Keratinocyte (primary cell): ENCODE measurements at regions not wholly inside any gene's neighbourhood (a gene's known extent, or its start where the extent isn't known, plus 50 kb on each side); places are given as distances from the start of the nearest gene placed in this dataset.

ENCODE experiments used
- DNase-seq: peaks from one replicate; pipeline ENCODE4 v3.0.0-alpha.2; 2011; ENCODE audit warnings: low read depth, missing footprints, low spot score
- FAIRE-seq: peaks from 2 replicates; lab custom pipeline; 2011; peaks lifted over from hg19 to GRCh38; lab: Jason Lieb, UNC
- H2AFZ ChIP-seq: 2 replicates; pipeline ENCODE4 v1.6.0; 2012; ENCODE audit warnings: low read length, control low read depth, inconsistent platforms; ENCODE audit not compliant: control insufficient read depth
- H3K27ac ChIP-seq: 2 replicates; pipeline ENCODE4 v1.5.1; 2011; ENCODE audit warnings: low read length; ENCODE audit not compliant: control insufficient read depth, insufficient read depth
- H3K27me3 ChIP-seq: 3 replicates; pipeline ENCODE4 v1.6.0; 2011; ENCODE audit warnings: low read length; ENCODE audit not compliant: control insufficient read depth, insufficient read depth; ENCODE audit errors: extremely low read depth
- H3K36me3 ChIP-seq, 2 experiments: 2 replicates in 1 of 2; 3 replicates in 1 of 2; pipeline ENCODE4 v1.5.1; 2011; ENCODE audit warnings: low read length in 2 of 2, mild to moderate bottlenecking in 1 of 2; ENCODE audit not compliant: control insufficient read depth in 2 of 2, insufficient read depth in 2 of 2; ENCODE audit errors: extremely low read depth in 1 of 2
- H3K4me1 ChIP-seq: 3 replicates; pipeline ENCODE4 v1.5.1; 2011; ENCODE audit warnings: low read length; ENCODE audit not compliant: control insufficient read depth, insufficient read depth; ENCODE audit errors: extremely low read depth
- H3K4me2 ChIP-seq: 3 replicates; pipeline ENCODE4 v1.6.0; 2011; ENCODE audit warnings: low read depth, low read length; ENCODE audit not compliant: control insufficient read depth, insufficient read depth; ENCODE audit errors: extremely low read depth
- H3K4me3 ChIP-seq, 3 experiments: fragments of 200-600 bp in 1 of 3; sonication (generic) in 1 of 3; 2 replicates in 2 of 3; 3 replicates in 1 of 3; pipeline ENCODE4 v1.5.1; 2011 to 2016; ENCODE audit warnings: low read length in 3 of 3, mild to moderate bottlenecking in 3 of 3, control low read depth in 2 of 3, inconsistent platforms in 1 of 3, low read depth in 1 of 3, mixed read lengths in 1 of 3, mixed run types in 1 of 3, moderate library complexity in 1 of 3; ENCODE audit not compliant: control insufficient read depth in 2 of 3, insufficient read depth in 2 of 3; ENCODE audit errors: extremely low read depth in 1 of 3
- H3K79me2 ChIP-seq: 2 replicates; pipeline ENCODE4 v1.6.0; 2012; ENCODE audit warnings: low read length; ENCODE audit not compliant: control insufficient read depth, insufficient read depth
- H3K9ac ChIP-seq: 3 replicates; pipeline ENCODE4 v1.6.0; 2011; ENCODE audit warnings: low read length; ENCODE audit not compliant: control insufficient read depth, insufficient read depth; ENCODE audit errors: extremely low read depth
- H3K9me1 ChIP-seq: 3 replicates; pipeline ENCODE4 v1.6.0; 2011; ENCODE audit warnings: low read length; ENCODE audit not compliant: control insufficient read depth, insufficient read depth; ENCODE audit errors: extremely low read depth
- H3K9me3 ChIP-seq: 2 replicates; pipeline ENCODE4 v1.5.1; 2012; ENCODE audit warnings: low read depth, low read length; ENCODE audit not compliant: control insufficient read depth
- H4K20me1 ChIP-seq: 3 replicates; pipeline ENCODE4 v1.6.0; 2011; ENCODE audit warnings: low read length; ENCODE audit not compliant: control insufficient read depth, insufficient read depth; ENCODE audit errors: extremely low read depth
- CTCF ChIP-seq, 3 experiments: IDR thresholded peaks in 1 of 3; conservative IDR thresholded peaks in 1 of 3; optimal IDR thresholded peaks in 1 of 3; 2 replicates in 2 of 3; 3 replicates in 1 of 3; pipeline versions ENCODE3 to v1.5.1; 2011; ENCODE audit warnings: low read length in 3 of 3, mild to moderate bottlenecking in 3 of 3, moderate library complexity in 2 of 3, control low read depth in 1 of 3, inconsistent platforms in 1 of 3; ENCODE audit not compliant: insufficient read depth in 2 of 3; ENCODE audit errors: extremely low read depth in 1 of 3
- EZH2 ChIP-seq: IDR thresholded peaks from one replicate; pipeline ENCODE4 v1.6.1; 2012; ENCODE audit warnings: inconsistent platforms, mild to moderate bottlenecking, low read length, moderate library complexity
- dilution Hi-C: fragments of 300-500 bp; cut with MboI; formaldehyde crosslinking; loops from one replicate; pipeline ENCODE4 v1.7.0; 2020; ENCODE audit warnings: low sequenced_read_pairs; ENCODE audit not compliant: extremely low pct_ligation_motif_present

DNA sequence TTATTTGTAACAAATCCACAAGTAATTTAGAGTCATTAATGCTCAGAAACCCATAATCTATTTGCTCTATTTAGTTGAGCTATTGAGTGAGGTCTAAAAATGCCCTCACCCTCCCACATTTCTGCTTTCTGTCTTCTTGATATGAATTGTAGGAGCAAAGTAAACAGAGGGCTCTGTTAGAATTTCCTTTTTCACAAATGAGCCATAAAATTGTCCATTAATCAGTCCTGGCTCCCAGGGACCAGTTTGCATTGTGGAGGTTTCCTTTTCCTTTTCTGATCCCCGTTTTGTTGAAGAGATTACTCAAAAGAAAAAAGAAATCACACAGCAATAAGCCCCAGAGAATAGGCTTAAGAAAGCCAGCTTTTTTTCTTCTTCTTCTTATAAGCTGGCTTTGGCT, 476.7 kb downstream of the EPHA4 start:
- no peaks in the 10 kb centered on the region for H4K20me1 ChIP-seq
- no peaks in the 10 kb centered on the region for H3K79me2 ChIP-seq
- H3K4me2 ChIP-seq = no peak overlapping the region
- dilution Hi-C loops = no loop called here
- no peak for TF ChIP-seq EZH2
- no peak for TF ChIP-seq CTCF (optimal IDR thresholded peaks at IDR 0.05 in 1 of 3, IDR thresholded peaks at IDR 0.05 in 1 of 3, conservative IDR thresholded peaks at IDR 0.05 in 1 of 3; ENCODE audit: extremely low read depth in 1 of 3, insufficient read depth in 2 of 3, low read length in 3 of 3)
- no peak overlapping the region for H3K4me3 ChIP-seq
- no peaks in the 10 kb centered on the region for H3K9me3 ChIP-seq
- H3K9me1 ChIP-seq = no peaks in the 10 kb centered on the region
- no peak for FAIRE-seq
- peaks cover 22% of the 10 kb centered on the region for H3K4me1 ChIP-seq
- no peak overlapping the region for H3K9ac ChIP-seq
- no peak overlapping the region for H3K27ac ChIP-seq
- no peak overlapping the region for H2AFZ ChIP-seq
- H3K36me3 ChIP-seq = no peaks in the 10 kb centered on the region
- no peak for DNase-seq
- H3K27me3 ChIP-seq = no peaks in the 10 kb centered on the region

GRCh38 chr2:221096706-221097567, 475.2 kb downstream of the EPHA4 start:
- dilution Hi-C loops = no loop called here
- Histone ChIP-seq H3K4me1 (peaks cover 22% of the 10 kb centered on the region), H3K9me1 (no peaks in the 10 kb centered on the region), H3K9me3 (no peaks in the 10 kb centered on the region), H2AFZ (no peak overlapping the region), H4K20me1 (no peaks in the 10 kb centered on the region), H3K4me3 (peak overlapping the region in 2 of 3 experiments; percentile 9 to 36), H3K27ac (peak overlapping the region; percentile 67), H3K36me3 (no peaks in the 10 kb centered on the region), H3K27me3 (no peaks in the 10 kb centered on the region), H3K9ac (peak overlapping the region; percentile 9), H3K4me2 (peak overlapping the region; percentile 37), H3K79me2 (no peaks in the 10 kb centered on the region)
- FAIRE-seq (no peak), DNase-seq (peak; percentile 49)
- TF ChIP-seq EZH2 = no peak
- TF ChIP-seq CTCF (optimal IDR thresholded peaks at IDR 0.05 in 1 of 3, IDR thresholded peaks at IDR 0.05 in 1 of 3, conservative IDR thresholded peaks at IDR 0.05 in 1 of 3; ENCODE audit: extremely low read depth in 1 of 3, insufficient read depth in 2 of 3, low read length in 3 of 3) = no peak
